ENCODE measurements at regions not wholly inside any gene's neighbourhood (a gene's known extent, or its start where the extent isn't known, plus 50 kb on each side); places are given as distances from the start of the nearest gene placed in this dataset.

DNA sequence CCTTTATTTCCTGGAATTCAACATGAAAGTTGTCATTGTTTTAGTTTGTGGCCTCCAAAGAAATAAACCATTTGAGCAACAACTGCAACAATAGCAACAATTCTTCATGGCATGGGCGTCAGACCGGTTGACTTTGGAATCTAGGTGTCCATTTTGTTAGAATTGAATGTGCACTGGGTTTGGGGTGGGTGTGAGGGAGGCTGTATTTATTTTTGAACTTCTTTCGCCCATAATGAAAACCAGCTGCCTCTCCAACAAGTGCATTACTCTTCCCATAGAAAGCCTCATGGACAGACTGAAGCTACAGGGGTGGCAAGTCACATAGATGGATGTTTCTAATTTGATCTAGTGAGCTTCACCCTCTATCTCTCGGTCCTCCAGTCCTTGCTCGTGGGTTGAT, 85.4 kb downstream of the ADAMTS15 start:
- no peak for TF ChIP-seq EP300 (IDR thresholded peaks at IDR 0.05)
- TF ChIP-seq POLR2AphosphoS5 (IDR thresholded peaks at IDR 0.05) = no peak
